B cell (primary cell): ENCODE measurements at regions not wholly inside any gene's neighbourhood (a gene's known extent, or its start where the extent isn't known, plus 50 kb on each side); places are given as distances from the start of the nearest gene placed in this dataset.

ENCODE experiments used
- ATAC-seq: fragments of 200-7000 bp; cut with Tn5 transposase; one replicate; pipeline ENCODE4 v1.10.0; 2021; ENCODE audit warnings: low read depth, mild to moderate bottlenecking, moderate number of reproducible peaks, moderate library complexity
- CTCF ChIA-PET: fragments of 350-600 bp; sonication (Branson Sonifier 250); formaldehyde crosslinking; loops from one replicate; lab custom pipeline; 2021; ENCODE audit warnings: antibody characterized with exemption, inconsistent platforms; lab: Charles Lee
- POLR2A ChIA-PET: fragments of 350-600 bp; sonication (Branson Sonifier 250); formaldehyde crosslinking; loops from one replicate; lab custom pipeline; 2021; ENCODE audit warnings: antibody characterized with exemption; lab: Charles Lee
- DNase-seq: peaks from one replicate; pipeline ENCODE4 v3.0.0; 2013
- H2AFZ ChIP-seq: 2 replicates; pipeline ENCODE4 v1.6.1; 2012; ENCODE audit warnings: mild to moderate bottlenecking, low read depth, low read length; ENCODE audit not compliant: insufficient read depth, poor library complexity, severe bottlenecking
- H3K27ac ChIP-seq, 2 donors: 1 replicate in 1 of 2; 2 replicates in 1 of 2; pipeline ENCODE4 v1.5.1; 2012 to 2013; ENCODE audit warnings: low read length in 2 of 2, mild to moderate bottlenecking in 2 of 2, moderate library complexity in 1 of 2
- H3K27me3 ChIP-seq, 4 experiments: fragments of 200-600 bp in 1 of 4; sonication (generic) in 1 of 4; replicated peaks in 1 of 4; 1 replicate in 2 of 4; 2 replicates in 2 of 4; pipeline versions ENCODE4 v1.6.1 to v1.7.0; 2013 to 2016; ENCODE audit warnings: low read length in 3 of 4, mild to moderate bottlenecking in 2 of 4, mixed read lengths in 1 of 4, moderate library complexity in 1 of 4; ENCODE audit not compliant: insufficient read depth in 4 of 4, control insufficient read depth in 3 of 4; ENCODE audit errors: control extremely low read depth in 1 of 4
- H3K36me3 ChIP-seq, 2 experiments: replicated peaks in 1 of 2; 1 replicate in 1 of 2; 2 replicates in 1 of 2; pipeline versions ENCODE4 v1.6.1 to v1.7.1; 2013; ENCODE audit warnings: low read length in 1 of 2; ENCODE audit not compliant: insufficient read depth in 2 of 2, control insufficient read depth in 1 of 2; ENCODE audit errors: control extremely low read depth in 1 of 2, extremely low read depth in 1 of 2
- H3K4me1 ChIP-seq, 2 donors: fragments of 200-600 bp in 1 of 2; sonication (generic) in 1 of 2; 1 replicate in 1 of 2; 2 replicates in 1 of 2; pipeline versions ENCODE4 v1.5.1 to v1.6.1; 2013 to 2017; ENCODE audit warnings: low read length in 2 of 2; ENCODE audit not compliant: control insufficient read depth in 2 of 2, insufficient read depth in 2 of 2
- H3K4me2 ChIP-seq: replicated peaks from 2 replicates; pipeline ENCODE3; 2012; ENCODE audit warnings: mild to moderate bottlenecking, low read depth, low read length; ENCODE audit not compliant: poor library complexity, severe bottlenecking
- H3K4me3 ChIP-seq, 5 experiments: fragments of 200-600 bp in 1 of 5; sonication (generic) in 1 of 5; 1 replicate in 3 of 5; 2 replicates in 2 of 5; pipeline versions ENCODE4 v1.5.1 to v1.7.0; 2011 to 2016; ENCODE audit warnings: low read length in 4 of 5, mild to moderate bottlenecking in 4 of 5, low read depth in 2 of 5, control low read depth in 1 of 5, moderate library complexity in 1 of 5; ENCODE audit not compliant: insufficient read depth in 1 of 5; ENCODE audit errors: control extremely low read depth in 1 of 5, extremely low read depth in 1 of 5
- H3K79me2 ChIP-seq: fragments of 200-600 bp; sonication (generic); one replicate; pipeline ENCODE4 v1.6.0; 2016; ENCODE audit warnings: low read length; ENCODE audit not compliant: control insufficient read depth, insufficient read depth
- H3K9ac ChIP-seq: fragments of 200-600 bp; sonication (generic); 2 replicates; pipeline ENCODE4 v1.6.1; 2017; ENCODE audit warnings: mild to moderate bottlenecking, low read length, moderate library complexity
- H3K9me3 ChIP-seq, 3 donors: one replicate each; pipeline versions ENCODE4 v1.6.1 to v1.7.1; 2013; ENCODE audit warnings: low read length in 2 of 3; ENCODE audit not compliant: control insufficient read depth in 2 of 3, insufficient read depth in 1 of 3; ENCODE audit errors: control extremely low read depth in 1 of 3
- H4K20me1 ChIP-seq: 2 replicates; pipeline ENCODE4 v1.6.0; 2012; ENCODE audit warnings: mild to moderate bottlenecking, low read length; ENCODE audit not compliant: insufficient read depth, control insufficient read depth, poor library complexity, severe bottlenecking
- H3K27ac Mint-ChIP-seq: one replicate; pipeline ENCODE4 v1.8.0; 2021; ENCODE audit warnings: mixed read lengths
- H3K27me3 Mint-ChIP-seq: one replicate; pipeline ENCODE4 v1.8.0; 2021; ENCODE audit warnings: mixed read lengths
- H3K4me1 Mint-ChIP-seq: one replicate; pipeline ENCODE4 v1.8.0; 2021; ENCODE audit warnings: mixed read lengths
- H3K4me3 Mint-ChIP-seq: one replicate; pipeline ENCODE4 v1.8.0; 2021; ENCODE audit warnings: mixed read lengths
- H3K9me3 Mint-ChIP-seq: one replicate; pipeline ENCODE4 v1.8.0; 2022; ENCODE audit warnings: mixed read lengths; ENCODE audit not compliant: insufficient read depth
- CTCF ChIP-seq: fragments of 200-600 bp; IDR thresholded peaks from one replicate; pipeline ENCODE4 v1.8.0; 2022; ENCODE audit warnings: antibody characterized with exemption, mild to moderate bottlenecking
- EZH2 ChIP-seq: IDR thresholded peaks from 2 replicates; pipeline ENCODE4 v1.6.1; 2012; ENCODE audit warnings: borderline replicate concordance, low read depth, mild to moderate bottlenecking, moderate library complexity, low read length; ENCODE audit not compliant: insufficient read depth, poor library complexity, severe bottlenecking
- WGBS: methylation state at CpG from one replicate; pipeline ENCODE4 v1.1.5; 2013; ENCODE audit warnings: missing lambda C conversion rate; ENCODE audit not compliant: insufficient coverage; 5-methylcytosine and 5-hydroxymethylcytosine counted together
- intact Hi-C: fragments of 100-400 bp; cut with micrococcal nuclease; formaldehyde crosslinking; loops from one replicate; pipeline ENCODE4 v1.10.0; 2022

- H3K4me1 Mint-ChIP-seq: no peaks in the 10 kb centered on the region
- H3K27ac Mint-ChIP-seq: no peak overlapping the region
- Histone ChIP-seq H3K27ac (no peak overlapping the region), H3K36me3 (no peaks in the 10 kb centered on the region), H3K79me2 (no peaks in the 10 kb centered on the region), H3K4me3 (no peak overlapping the region), H3K9ac (no peak overlapping the region), H3K4me1 (no peaks in the 10 kb centered on the region), H3K27me3 (no peaks in the 10 kb centered on the region), H4K20me1 (no peaks in the 10 kb centered on the region), H3K9me3 (no peaks in the 10 kb centered on the region), H2AFZ (no peak overlapping the region), H3K4me2 (no peak overlapping the region)
- H3K4me3 Mint-ChIP-seq: no peak overlapping the region
- H3K27me3 Mint-ChIP-seq: peaks cover 4% of the 10 kb centered on the region
- no peak for TF ChIP-seq EZH2
- no peak for TF ChIP-seq CTCF
- WGBS: 100% methylated on average over 2 of the region's 3 CpGs
- H3K9me3 Mint-ChIP-seq: no peaks in the 10 kb centered on the region
- DNase-seq (no peak), ATAC-seq (no peak)
- POLR2A ChIA-PET: no interaction called here
- CTCF ChIA-PET: no interaction called here
- intact Hi-C loops: no loop called here
Observed at GRCh38 chr13:94925263-94925662, 212.9 kb upstream of the SOX21 start.

GRCh38 chr13:94921181-94921580, 208.8 kb upstream of the SOX21 start:
- no peaks in the 10 kb centered on the region for H3K9me3 Mint-ChIP-seq
- DNase-seq: no peak
- ATAC-seq: no peak

More at GRCh38 chr13:94921181-94921580, 208.8 kb upstream of the SOX21 start:
- H3K4me1 Mint-ChIP-seq: no peaks in the 10 kb centered on the region
- intact Hi-C loops: no loop called here
- H3K4me3 Mint-ChIP-seq: no peak overlapping the region
- Histone ChIP-seq H4K20me1 (no peaks in the 10 kb centered on the region), H3K79me2 (no peaks in the 10 kb centered on the region), H3K27ac (no peak overlapping the region), H3K4me3 (no peak overlapping the region), H3K4me1 (no peaks in the 10 kb centered on the region), H3K36me3 (no peaks in the 10 kb centered on the region), H3K9ac (no peak overlapping the region), H3K27me3 (no peaks in the 10 kb centered on the region), H2AFZ (no peak overlapping the region), H3K9me3 (no peaks in the 10 kb centered on the region), H3K4me2 (no peak overlapping the region)
- ChIA-PET POLR2A (no interaction called here), CTCF (no interaction called here)
- 61% methylated on average over 4 of the region's 4 CpGs for WGBS
- H3K27me3 Mint-ChIP-seq: peaks cover 4% of the 10 kb centered on the region
- TF ChIP-seq CTCF (no peak), EZH2 (no peak)
- no peak overlapping the region for H3K27ac Mint-ChIP-seq
